GM19468 (cell line): ENCODE measurements at regions not wholly inside any gene's neighbourhood (a gene's known extent, or its start where the extent isn't known, plus 50 kb on each side); places are given as distances from the start of the nearest gene placed in this dataset.

ENCODE experiments used
- ATAC-seq: cut with Tn5 transposase; IDR thresholded peaks from one replicate; pipeline ENCODE4 v1.9.1; 2021; ENCODE audit warnings: mild to moderate bottlenecking, moderate library complexity, moderate number of reproducible peaks; ENCODE audit not compliant: unreplicated experiment; ENCODE audit errors: extremely low read depth

GRCh38 chr1:98487620-98488019 lies 173.9 kb upstream of the SNX7 start:
- no peak for ATAC-seq

GRCh38 chr1:98482611-98483010 lies 178.9 kb upstream of the SNX7 start:
- no peak for ATAC-seq

DNA sequence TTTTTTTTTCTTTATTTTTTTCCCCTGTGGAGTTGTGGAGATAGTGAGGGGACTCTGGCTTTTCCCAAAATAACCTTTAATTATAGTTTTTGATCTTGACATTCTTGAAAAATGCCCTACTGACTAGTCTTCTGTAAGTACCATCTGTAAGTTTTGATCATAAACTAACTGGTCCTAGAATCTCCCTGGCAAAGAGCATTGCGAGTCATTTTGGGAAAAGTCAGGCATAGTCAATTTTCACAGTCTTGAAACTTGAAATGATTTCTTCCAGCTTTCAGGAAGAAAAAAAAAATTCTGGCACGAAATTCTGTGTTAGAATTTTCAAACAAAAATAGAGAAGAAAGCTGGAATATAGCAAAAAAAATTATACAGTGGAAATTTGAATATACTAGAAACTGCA lies 181.2 kb upstream of the SNX7 start:
- ATAC-seq = no peak

DNA sequence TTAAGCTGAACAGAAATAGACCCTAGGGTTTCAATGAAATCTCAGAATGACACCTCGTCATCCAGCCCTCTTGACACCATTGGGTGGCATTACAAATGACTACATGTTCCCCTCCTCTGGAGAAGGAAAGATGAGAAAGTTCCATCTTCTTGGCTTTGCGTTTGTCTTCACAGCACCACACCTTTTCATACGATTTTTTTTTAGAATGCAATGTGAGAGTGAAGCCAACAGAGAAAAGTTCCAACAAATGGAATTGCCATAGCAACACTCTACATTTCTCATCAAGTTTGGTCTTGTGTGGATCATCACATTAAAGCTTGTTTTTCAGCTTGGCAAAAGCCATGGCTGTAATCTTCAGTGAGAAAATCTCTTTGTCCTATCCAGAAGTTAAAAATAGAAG lies 183.4 kb upstream of the SNX7 start:
- no peak for ATAC-seq

DNA sequence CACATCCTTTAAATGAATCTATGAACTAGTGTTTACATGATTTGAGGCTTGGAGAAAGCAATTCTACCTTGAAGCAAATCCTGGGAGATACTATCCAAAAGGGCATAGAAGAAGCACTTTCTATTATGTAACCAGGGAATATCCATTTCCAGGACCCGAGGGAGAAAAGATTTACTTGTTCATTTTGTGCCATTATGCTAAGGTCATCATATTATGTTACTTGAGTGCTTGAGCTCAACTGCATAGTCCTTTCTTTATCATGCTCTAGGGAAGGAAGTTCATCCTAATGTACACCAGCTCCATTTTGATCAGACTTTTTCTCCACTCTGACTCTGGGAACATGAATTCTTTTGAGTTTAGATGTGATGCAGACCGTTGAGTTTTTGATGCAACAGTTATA lies 188.6 kb upstream of the SNX7 start:
- no peak for ATAC-seq

DNA sequence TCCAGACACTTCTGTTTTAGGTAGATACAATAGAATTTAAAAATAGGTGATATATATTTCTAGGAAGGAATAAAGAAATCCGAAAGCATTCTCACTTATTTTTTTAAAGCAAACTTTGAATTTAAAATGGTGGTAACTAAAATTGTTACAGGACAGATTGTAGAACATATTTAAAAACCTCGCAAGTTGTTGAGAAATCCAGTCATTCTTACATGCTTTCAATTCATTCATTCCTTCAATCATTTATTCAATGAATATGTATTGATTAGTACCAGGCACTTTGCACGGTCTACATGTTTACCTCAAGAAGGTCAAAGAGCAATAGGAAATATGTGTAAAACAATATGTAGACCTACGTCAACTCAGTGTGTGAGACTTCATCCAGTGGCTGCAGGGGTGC lies 189.9 kb upstream of the SNX7 start:
- ATAC-seq = no peak

GRCh38 chr1:98468111-98468717 lies 193.3 kb upstream of the SNX7 start:
- ATAC-seq = no peak

- ATAC-seq = no peak
Observed at GRCh38 chr1:98467586-98467985, 193.9 kb upstream of the SNX7 start.

- no peak for ATAC-seq
Observed at GRCh38 chr1:98467122-98467521, 194.4 kb upstream of the SNX7 start.

DNA sequence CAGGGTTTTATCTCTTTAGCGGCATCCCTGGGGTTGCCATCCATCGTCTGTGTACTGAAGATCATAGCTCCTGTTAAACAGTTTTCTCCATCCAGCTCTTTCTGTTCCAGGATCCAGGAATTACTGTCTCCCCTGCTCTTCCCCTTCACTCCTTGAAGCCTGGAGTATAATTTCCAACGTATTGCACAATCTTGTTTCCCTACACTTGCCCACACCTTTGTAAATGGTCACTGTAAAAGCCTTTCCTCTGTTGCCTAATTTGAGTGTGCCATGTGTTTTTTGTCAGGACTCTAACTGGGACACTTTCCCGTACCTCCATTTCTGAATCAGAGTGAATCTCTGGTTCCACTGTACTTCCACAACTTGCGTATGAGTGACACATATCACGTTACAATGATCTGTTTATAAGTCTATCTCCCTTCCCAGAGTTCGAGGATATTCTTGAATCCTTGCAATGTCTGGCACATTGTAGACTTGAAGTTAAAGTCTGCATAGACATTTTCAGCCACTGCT lies 199.6 kb upstream of the SNX7 start:
- ATAC-seq = no peak

- ATAC-seq = no peak
Observed at GRCh38 chr1:98460136-98460535, 201.4 kb upstream of the SNX7 start.

- no peak for ATAC-seq
Observed at GRCh38 chr1:98459486-98459870, 202.0 kb upstream of the SNX7 start.

DNA sequence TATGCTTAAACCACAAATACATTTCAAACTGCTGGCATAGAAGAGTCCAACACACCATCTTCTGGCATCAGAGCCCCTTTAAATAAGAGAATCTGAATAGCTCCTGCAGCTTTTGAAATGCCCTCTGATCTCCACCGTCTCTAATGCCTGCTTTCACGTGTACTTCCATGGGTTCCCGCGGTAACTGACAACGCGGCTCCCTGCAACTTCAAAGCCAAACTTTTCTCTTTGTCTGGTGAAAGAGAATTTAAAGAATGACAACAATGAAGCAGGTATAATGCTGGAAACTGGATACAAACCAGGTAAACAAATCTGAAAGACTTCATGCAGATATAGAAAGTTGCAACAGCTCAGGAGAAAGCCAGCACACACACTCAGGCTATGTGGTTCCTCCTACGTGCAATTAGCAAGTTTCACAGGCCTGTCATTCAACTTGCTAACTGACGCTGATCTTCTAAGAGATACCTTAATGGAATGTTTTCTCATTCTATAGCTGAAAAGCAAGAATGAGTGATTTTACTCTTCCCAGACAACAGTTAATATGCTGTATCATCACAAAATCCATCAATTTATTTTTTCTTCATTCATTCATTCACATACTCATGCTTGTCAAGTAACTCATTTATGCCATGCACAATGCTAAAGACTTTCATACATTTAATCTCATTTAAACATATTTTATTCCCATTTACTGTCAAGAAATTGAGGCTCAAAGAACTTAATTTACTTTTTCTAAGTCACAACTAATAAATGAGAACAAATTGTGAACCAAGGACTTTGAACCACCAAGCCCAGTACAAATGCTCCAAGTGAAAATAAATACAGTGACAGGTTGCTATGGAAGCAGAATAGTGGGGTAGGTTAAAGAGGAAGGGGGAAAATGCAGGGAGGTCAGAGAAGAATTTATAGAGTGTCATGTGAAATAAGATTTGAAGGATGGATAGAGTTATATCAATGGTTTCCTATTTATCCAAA lies 202.7 kb upstream of the SNX7 start:
- ATAC-seq = no peak

GRCh38 chr1:98457248-98457647 lies 204.3 kb upstream of the SNX7 start:
- ATAC-seq = no peak

DNA sequence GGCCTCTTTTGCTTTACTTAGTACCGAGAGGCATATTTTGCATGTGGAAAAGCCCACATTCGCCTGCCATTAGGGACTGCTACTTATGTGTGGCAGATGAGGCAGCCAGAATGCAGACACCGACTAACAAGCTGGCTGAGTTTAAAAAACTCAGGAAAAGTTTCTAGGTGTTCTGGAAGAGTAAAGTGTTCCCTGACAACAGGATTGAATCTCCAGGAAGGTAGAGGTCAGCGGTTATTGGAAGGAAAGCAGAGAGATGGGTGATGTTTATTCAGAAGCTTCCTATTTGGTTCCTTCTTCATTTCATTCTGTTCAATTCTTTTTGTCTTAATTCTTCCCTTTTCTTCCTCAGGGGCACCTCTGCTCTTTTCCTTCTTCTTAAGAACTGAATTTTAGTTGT lies 206.9 kb upstream of the SNX7 start:
- ATAC-seq = no peak

DNA sequence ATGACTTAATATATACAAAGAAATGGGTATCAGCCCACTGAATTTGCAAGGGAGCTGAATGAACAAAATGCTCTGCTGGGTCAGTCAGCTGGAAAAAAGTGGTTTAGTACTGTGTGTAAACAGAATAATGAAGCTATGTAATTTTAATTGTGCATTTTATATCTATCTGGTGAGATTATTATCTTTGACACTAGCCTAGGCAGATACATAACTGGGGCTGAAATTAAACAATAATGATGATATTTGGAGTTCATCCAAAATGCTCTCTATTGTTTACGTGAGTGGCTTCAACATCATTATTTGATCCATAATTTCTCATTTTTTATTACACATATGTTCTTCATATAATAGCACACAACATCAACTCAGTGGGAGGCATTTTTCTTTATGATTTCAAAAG lies 208.5 kb upstream of the SNX7 start:
- no peak for ATAC-seq

GRCh38 chr1:98452162-98452561 lies 209.4 kb upstream of the SNX7 start:
- no peak for ATAC-seq

GRCh38 chr1:98441281-98441680 lies 220.2 kb upstream of the SNX7 start:
- no peak for ATAC-seq

DNA sequence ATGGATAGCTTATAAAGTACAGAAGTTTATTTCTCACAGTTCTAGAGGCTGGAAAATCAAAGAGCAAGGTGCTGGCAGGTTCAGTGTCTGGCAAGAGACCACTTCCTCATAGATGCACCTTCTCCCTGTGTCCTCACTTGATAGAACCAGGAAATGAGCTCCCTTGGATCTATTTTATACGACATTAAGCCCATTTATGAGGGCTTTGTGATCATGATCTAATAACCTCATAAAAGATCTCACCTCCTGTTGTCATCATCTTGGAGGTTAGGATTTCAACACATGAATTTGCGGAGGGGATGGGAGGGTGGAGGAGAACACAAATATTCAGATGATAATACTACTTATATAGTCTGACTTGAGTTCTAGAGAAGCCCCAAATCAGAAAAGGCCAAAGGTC lies 222.1 kb upstream of the SNX7 start:
- ATAC-seq = no peak

GRCh38 chr1:98437540-98437939 lies 224.0 kb upstream of the SNX7 start:
- ATAC-seq = no peak

DNA sequence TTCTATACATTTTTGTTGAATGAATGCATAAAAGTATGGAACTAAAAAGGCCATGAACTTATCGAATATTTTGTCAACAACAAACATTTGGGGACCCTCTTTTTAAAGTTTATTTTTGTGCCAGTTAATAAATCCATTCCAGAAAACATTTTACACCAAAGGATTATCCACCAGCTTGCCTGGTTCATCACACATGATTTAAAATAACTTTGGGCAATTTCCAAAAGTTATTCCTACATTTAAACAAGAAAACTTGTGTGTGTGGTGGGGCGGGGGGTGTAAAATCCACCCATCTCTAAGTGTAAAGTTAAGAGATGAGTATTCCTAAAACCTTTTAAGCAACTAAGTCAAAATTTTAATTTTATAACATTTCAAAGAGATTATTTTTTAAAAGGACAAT lies 224.5 kb upstream of the SNX7 start:
- no peak for ATAC-seq
